IMR-90 (cell line): ENCODE measurements at regions not wholly inside any gene's neighbourhood (a gene's known extent, or its start where the extent isn't known, plus 50 kb on each side); places are given as distances from the start of the nearest gene placed in this dataset.

Experiments used
- ATAC-seq: fragments of 200-7000 bp; cut with Tn5 transposase; 2 replicates; pipeline ENCODE4 v1.9.1; 2020; ENCODE audit warnings: low read depth, mild to moderate bottlenecking, moderate library complexity
- BruUV-seq: library from RNA; stranded (reverse); fragments of 400-500 nt; replicated peaks from 2 replicates; lab custom pipeline; 2021; lab: Mats Ljungman, UMichigan
- CTCF ChIA-PET: fragments of 300-600 bp; formaldehyde crosslinking; extraction: SDS; loops from one replicate; lab custom pipeline; 2021; ENCODE audit warnings: antibody characterized with exemption; lab: Yijun Ruan, JAX
- POLR2A ChIA-PET: fragments of 300-600 bp; sonication (Branson Sonifier 250); formaldehyde crosslinking; loops from one replicate; lab custom pipeline; 2022; ENCODE audit warnings: antibody characterized with exemption; ENCODE audit not compliant: unreplicated experiment; lab: Charles Lee
- DNase-seq: peaks from one replicate; pipeline ENCODE4 v3.0.0; 2013
- H2AFZ ChIP-seq: replicated peaks from 2 replicates; pipeline ENCODE3; 2013; ENCODE audit warnings: low read length, mild to moderate bottlenecking; ENCODE audit not compliant: poor library complexity
- H2AK5ac ChIP-seq: 2 replicates; pipeline ENCODE4 v1.6.1; 2013; ENCODE audit warnings: low read depth, low read length, inconsistent platforms
- H2AK9ac ChIP-seq: replicated peaks from 2 replicates; pipeline ENCODE3; 2013; ENCODE audit warnings: mild to moderate bottlenecking, low read depth, low read length, moderate library complexity; ENCODE audit not compliant: poor library complexity
- H2BK120ac ChIP-seq: 2 replicates; pipeline ENCODE4 v1.6.1; 2013; ENCODE audit warnings: low read depth, low read length, inconsistent platforms
- H2BK15ac ChIP-seq: 3 replicates; pipeline ENCODE4 v1.6.1; 2013; ENCODE audit warnings: low read depth, low read length, inconsistent platforms
- H2BK20ac ChIP-seq: 2 replicates; pipeline ENCODE4 v1.6.1; 2013; ENCODE audit warnings: low read depth, mild to moderate bottlenecking, inconsistent platforms, low read length, moderate library complexity
- H2BK5ac ChIP-seq: 2 replicates; pipeline ENCODE4 v1.6.1; 2013; ENCODE audit warnings: mild to moderate bottlenecking, low read depth, low read length, inconsistent platforms; ENCODE audit not compliant: poor library complexity, severe bottlenecking
- H3K14ac ChIP-seq: replicated peaks from 2 replicates; pipeline ENCODE4 v1.6.1; 2013; ENCODE audit warnings: low read depth, low read length, inconsistent platforms
- H3K18ac ChIP-seq: 2 replicates; pipeline ENCODE4 v1.6.1; 2013; ENCODE audit warnings: low read depth, low read length, control low read depth
- H3K23ac ChIP-seq: 2 replicates; pipeline ENCODE4 v1.6.1; 2013; ENCODE audit warnings: low read depth, low read length, inconsistent platforms
- H3K27ac ChIP-seq: 2 replicates; pipeline ENCODE4 v1.5.1; 2013; ENCODE audit warnings: mild to moderate bottlenecking, control low read depth, low read length; ENCODE audit not compliant: insufficient read depth
- H3K27me3 ChIP-seq: 2 replicates; pipeline ENCODE4 v1.6.1; 2013; ENCODE audit warnings: low read length; ENCODE audit not compliant: control insufficient read depth, insufficient read depth
- H3K36me3 ChIP-seq: 2 replicates; pipeline ENCODE4 v1.6.1; 2013; ENCODE audit warnings: low read length, mixed read lengths; ENCODE audit not compliant: control insufficient read depth, insufficient read depth
- H3K4ac ChIP-seq: 2 replicates; pipeline ENCODE4 v1.6.1; 2013; ENCODE audit warnings: low read depth, low read length, inconsistent platforms
- H3K4me1 ChIP-seq: 2 replicates; pipeline ENCODE4 v1.6.1; 2013; ENCODE audit warnings: low read length, mixed read lengths; ENCODE audit not compliant: control insufficient read depth, insufficient read depth
- H3K4me2 ChIP-seq: 2 replicates; pipeline ENCODE4 v1.6.1; 2013; ENCODE audit warnings: low read depth, mild to moderate bottlenecking, control low read depth, low read length, moderate library complexity
- H3K4me3 ChIP-seq: 2 replicates; pipeline ENCODE4 v1.5.1; 2013; ENCODE audit warnings: low read depth, mild to moderate bottlenecking, control low read depth, low read length, moderate library complexity; ENCODE audit not compliant: insufficient read depth
- H3K56ac ChIP-seq: 2 replicates; pipeline ENCODE4 v1.6.1; 2013; ENCODE audit warnings: low read length, inconsistent platforms; ENCODE audit not compliant: insufficient read depth; ENCODE audit errors: extremely low read depth
- H3K79me1 ChIP-seq, 2 experiments: 2 replicates each; pipeline ENCODE4 v1.6.1; 2013; ENCODE audit warnings: low read length in 2 of 2, inconsistent platforms in 1 of 2, low read depth in 1 of 2
- H3K9ac ChIP-seq: 2 replicates; pipeline ENCODE4 v1.6.1; 2013; ENCODE audit warnings: low read depth, low read length, control low read depth
- H3K9me1 ChIP-seq: 2 replicates; pipeline ENCODE4 v1.6.1; 2013; ENCODE audit warnings: low read length, inconsistent platforms; ENCODE audit not compliant: insufficient read depth
- H3K9me3 ChIP-seq: 2 replicates; pipeline ENCODE4 v1.6.1; 2013; ENCODE audit warnings: low read length; ENCODE audit not compliant: control insufficient read depth, insufficient read depth
- H4K20me1 ChIP-seq: 2 replicates; pipeline ENCODE4 v1.6.1; 2013; ENCODE audit warnings: low read length, inconsistent platforms; ENCODE audit not compliant: insufficient read depth
- H4K5ac ChIP-seq: 2 replicates; pipeline ENCODE4 v1.6.1; 2013; ENCODE audit warnings: mild to moderate bottlenecking, low read depth, low read length, control low read depth
- H4K8ac ChIP-seq, 2 experiments: 2 replicates each; pipeline ENCODE4 v1.6.1; 2013; ENCODE audit warnings: low read depth in 2 of 2, low read length in 2 of 2, control low read depth in 1 of 2, inconsistent platforms in 1 of 2
- H4K91ac ChIP-seq: 2 replicates; pipeline ENCODE4 v1.6.1; 2013; ENCODE audit warnings: low read depth, low read length, inconsistent platforms; ENCODE audit not compliant: insufficient read depth
- BHLHE40 ChIP-seq: fragments of 150-350 bp; IDR thresholded peaks from 2 replicates; pipeline ENCODE4 v1.6.1; 2016; ENCODE audit warnings: mild to moderate bottlenecking, low read depth, low read length
- CEBPB ChIP-seq: IDR thresholded peaks from 2 replicates; pipeline ENCODE4 v1.6.1; 2012; ENCODE audit warnings: low read depth, low read length, improper control_type of control experiment
- CHD1 ChIP-seq: IDR thresholded peaks from 2 replicates; pipeline ENCODE4 v1.6.1; 2012; ENCODE audit warnings: low read depth, low read length, improper control_type of control experiment
- MAFK ChIP-seq: IDR thresholded peaks from 2 replicates; pipeline ENCODE4 v1.6.1; 2012; ENCODE audit warnings: low read depth, low read length, improper control_type of control experiment
- MAZ ChIP-seq: IDR thresholded peaks from 2 replicates; pipeline ENCODE4 v1.6.1; 2012; ENCODE audit warnings: low read depth, mild to moderate bottlenecking, low read length, improper control_type of control experiment, moderate library complexity, borderline replicate concordance
- MXI1 ChIP-seq: IDR thresholded peaks from 2 replicates; pipeline ENCODE4 v1.6.1; 2012; ENCODE audit warnings: low read depth, mild to moderate bottlenecking, low read length, moderate library complexity, borderline replicate concordance
- NFE2L2 ChIP-seq: fragments of 150-350 bp; IDR thresholded peaks from 2 replicates; pipeline ENCODE4 v1.6.1; 2016; ENCODE audit warnings: low read depth, mild to moderate bottlenecking, low read length
- POLR2A ChIP-seq: IDR thresholded peaks from 2 replicates; pipeline ENCODE4 v1.6.1; 2012; ENCODE audit warnings: mild to moderate bottlenecking, low read depth, low read length
- RAD21 ChIP-seq: IDR thresholded peaks from 2 replicates; pipeline ENCODE4 v1.6.1; 2012; ENCODE audit warnings: low read length, improper control_type of control experiment
- RCOR1 ChIP-seq: IDR thresholded peaks from 2 replicates; pipeline ENCODE4 v1.6.1; 2012; ENCODE audit warnings: mild to moderate bottlenecking, low read length, improper control_type of control experiment; ENCODE audit not compliant: insufficient replicate concordance
- WGBS, 2 experiments: methylation state at CpG; one replicate each; pipeline versions ENCODE4 v1.1.5 to v1.1.7; 2013; ENCODE audit warnings: missing lambda C conversion rate in 2 of 2; ENCODE audit not compliant: insufficient read length in 1 of 2; ENCODE audit errors: extremely low coverage in 2 of 2; 5-methylcytosine and 5-hydroxymethylcytosine counted together
- dilution Hi-C: fragments of 300-500 bp; cut with HindIII; formaldehyde crosslinking; loops from one replicate; pipeline ENCODE4 v1.14.3; 2018; ENCODE audit warnings: low sequenced_read_pairs; ENCODE audit not compliant: unreplicated experiment
- in situ Hi-C: fragments of 300-500 bp; cut with MboI; formaldehyde crosslinking; loops from 3 replicates; pipeline ENCODE4 v1.14.3; 2019; ENCODE audit warnings: low sequenced_read_pairs, inconsistent platforms, mixed read lengths
- intact Hi-C: fragments of 100-400 bp; cut with micrococcal nuclease; formaldehyde crosslinking; loops from 2 replicates; pipeline ENCODE4 v1.10.0; 2022
- TF ChIP-seq, protein P1 (sequence below): fragments of 150-350 bp; IDR thresholded peaks from 2 replicates; pipeline ENCODE4 v1.6.1; 2017; ENCODE audit warnings: mild to moderate bottlenecking, antibody characterized with exemption, low read length, low read depth
- TF ChIP-seq, protein P2 (sequence below): conservative IDR thresholded peaks from 2 replicates; pipeline ENCODE4 v1.5.1; 2012; ENCODE audit warnings: mild to moderate bottlenecking, low read depth, low read length, improper control_type of control experiment
- TF ChIP-seq, protein P3 (sequence below): fragments of 150-350 bp; IDR thresholded peaks from 2 replicates; pipeline ENCODE4 v1.6.1; 2016; ENCODE audit warnings: low read depth, mild to moderate bottlenecking, low read length, moderate library complexity, borderline replicate concordance

DNA sequence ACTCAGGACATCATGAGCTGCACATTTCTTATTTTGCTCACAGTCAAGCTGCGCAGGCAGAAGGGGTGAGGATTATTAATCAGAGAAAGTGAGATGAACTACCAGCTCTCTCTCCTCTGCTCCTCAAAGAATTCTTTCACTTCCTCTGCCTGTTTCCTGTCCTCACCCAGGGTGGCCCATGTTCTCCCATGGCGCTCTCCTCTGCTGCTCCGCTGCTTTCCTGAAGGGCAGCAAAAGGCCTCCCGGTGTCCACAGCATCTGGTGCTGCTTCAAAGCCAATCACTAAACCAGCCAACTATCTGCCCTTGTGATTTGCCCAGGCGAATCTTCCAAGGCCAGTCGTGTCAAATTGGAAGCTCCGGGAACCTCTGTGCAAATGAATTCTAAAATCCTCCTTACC, 324.2 kb downstream of the TPBG start:
- Histone ChIP-seq H3K27ac (no peak overlapping the region), H4K8ac (no peak overlapping the region), H3K56ac (no peak overlapping the region), H3K4me2 (no peak overlapping the region), H2BK20ac (no peak overlapping the region), H3K4me1 (no peaks in the 10 kb centered on the region), H2BK15ac (no peak overlapping the region), H3K79me1 (no peaks in the 10 kb centered on the region), H3K4me3 (no peak overlapping the region), H2BK120ac (no peak overlapping the region), H3K9me1 (no peaks in the 10 kb centered on the region), H2AFZ (no peak overlapping the region), H3K9ac (no peak overlapping the region), H2AK9ac (no peak overlapping the region), H4K5ac (no peak overlapping the region), H3K4ac (no peak overlapping the region), H4K91ac (no peak overlapping the region), H4K20me1 (no peaks in the 10 kb centered on the region), H2AK5ac (no peak overlapping the region), H2BK5ac (no peak overlapping the region), H3K9me3 (no peaks in the 10 kb centered on the region), H3K18ac (no peak overlapping the region), H3K23ac (no peak overlapping the region), H3K14ac (no peak overlapping the region), H3K27me3 (peaks cover 8% of the 10 kb centered on the region), H3K36me3 (no peaks in the 10 kb centered on the region)
- ChIA-PET POLR2A (no interaction called here), CTCF (no interaction called here)
- no peak for ATAC-seq
- WGBS, 2 experiments: 69% methylated on average over 6 of the region's 7 CpGs; no CpG with 5 or more reads in 1 of the 2 experiments
- BruUV-seq: no TSS peak
- DNase-seq: no peak
- in situ Hi-C loops: no loop called here
- intact Hi-C loops: no loop called here
- TF ChIP-seq NFE2L2 (no peak), CEBPB (no peak), RCOR1 (no peak), BHLHE40 (no peak), RAD21 (no peak), MXI1 (no peak), MAZ (no peak), CHD1 (no peak), MAFK (no peak), POLR2A (no peak)
- TF ChIP-seq, protein P1, sequence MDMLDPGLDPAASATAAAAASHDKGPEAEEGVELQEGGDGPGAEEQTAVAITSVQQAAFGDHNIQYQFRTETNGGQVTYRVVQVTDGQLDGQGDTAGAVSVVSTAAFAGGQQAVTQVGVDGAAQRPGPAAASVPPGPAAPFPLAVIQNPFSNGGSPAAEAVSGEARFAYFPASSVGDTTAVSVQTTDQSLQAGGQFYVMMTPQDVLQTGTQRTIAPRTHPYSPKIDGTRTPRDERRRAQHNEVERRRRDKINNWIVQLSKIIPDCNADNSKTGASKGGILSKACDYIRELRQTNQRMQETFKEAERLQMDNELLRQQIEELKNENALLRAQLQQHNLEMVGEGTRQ: no peak
- TF ChIP-seq, protein P2, sequence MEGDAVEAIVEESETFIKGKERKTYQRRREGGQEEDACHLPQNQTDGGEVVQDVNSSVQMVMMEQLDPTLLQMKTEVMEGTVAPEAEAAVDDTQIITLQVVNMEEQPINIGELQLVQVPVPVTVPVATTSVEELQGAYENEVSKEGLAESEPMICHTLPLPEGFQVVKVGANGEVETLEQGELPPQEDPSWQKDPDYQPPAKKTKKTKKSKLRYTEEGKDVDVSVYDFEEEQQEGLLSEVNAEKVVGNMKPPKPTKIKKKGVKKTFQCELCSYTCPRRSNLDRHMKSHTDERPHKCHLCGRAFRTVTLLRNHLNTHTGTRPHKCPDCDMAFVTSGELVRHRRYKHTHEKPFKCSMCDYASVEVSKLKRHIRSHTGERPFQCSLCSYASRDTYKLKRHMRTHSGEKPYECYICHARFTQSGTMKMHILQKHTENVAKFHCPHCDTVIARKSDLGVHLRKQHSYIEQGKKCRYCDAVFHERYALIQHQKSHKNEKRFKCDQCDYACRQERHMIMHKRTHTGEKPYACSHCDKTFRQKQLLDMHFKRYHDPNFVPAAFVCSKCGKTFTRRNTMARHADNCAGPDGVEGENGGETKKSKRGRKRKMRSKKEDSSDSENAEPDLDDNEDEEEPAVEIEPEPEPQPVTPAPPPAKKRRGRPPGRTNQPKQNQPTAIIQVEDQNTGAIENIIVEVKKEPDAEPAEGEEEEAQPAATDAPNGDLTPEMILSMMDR: no peak
- TF ChIP-seq, protein P3, sequence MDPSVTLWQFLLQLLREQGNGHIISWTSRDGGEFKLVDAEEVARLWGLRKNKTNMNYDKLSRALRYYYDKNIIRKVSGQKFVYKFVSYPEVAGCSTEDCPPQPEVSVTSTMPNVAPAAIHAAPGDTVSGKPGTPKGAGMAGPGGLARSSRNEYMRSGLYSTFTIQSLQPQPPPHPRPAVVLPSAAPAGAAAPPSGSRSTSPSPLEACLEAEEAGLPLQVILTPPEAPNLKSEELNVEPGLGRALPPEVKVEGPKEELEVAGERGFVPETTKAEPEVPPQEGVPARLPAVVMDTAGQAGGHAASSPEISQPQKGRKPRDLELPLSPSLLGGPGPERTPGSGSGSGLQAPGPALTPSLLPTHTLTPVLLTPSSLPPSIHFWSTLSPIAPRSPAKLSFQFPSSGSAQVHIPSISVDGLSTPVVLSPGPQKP: no peak
- dilution Hi-C loops: no loop called here
